Neuron (in vitro differentiated cells): ENCODE measurements at regions not wholly inside any gene's neighbourhood (a gene's known extent, or its start where the extent isn't known, plus 50 kb on each side); places are given as distances from the start of the nearest gene placed in this dataset.

Experiments used
- H2AFZ ChIP-seq: one replicate; pipeline ENCODE4 v1.6.1; 2013; ENCODE audit warnings: low read depth, mild to moderate bottlenecking, inconsistent platforms, low read length, moderate library complexity
- H3K27me3 ChIP-seq: one replicate; pipeline ENCODE4 v1.6.1; 2013; ENCODE audit warnings: low read length; ENCODE audit not compliant: insufficient read depth
- H3K36me3 ChIP-seq: one replicate; pipeline ENCODE4 v1.6.1; 2013; ENCODE audit warnings: low read length; ENCODE audit not compliant: insufficient read depth
- H3K4me1 ChIP-seq: one replicate; pipeline ENCODE4 v1.6.1; 2013; ENCODE audit warnings: low read length; ENCODE audit not compliant: insufficient read depth
- H3K4me3 ChIP-seq: 2 replicates; pipeline ENCODE4 v1.5.1; 2013; ENCODE audit warnings: mild to moderate bottlenecking, low read length, moderate library complexity
- H3K9me3 ChIP-seq: one replicate; pipeline ENCODE4 v1.6.1; 2013; ENCODE audit warnings: low read length

DNA sequence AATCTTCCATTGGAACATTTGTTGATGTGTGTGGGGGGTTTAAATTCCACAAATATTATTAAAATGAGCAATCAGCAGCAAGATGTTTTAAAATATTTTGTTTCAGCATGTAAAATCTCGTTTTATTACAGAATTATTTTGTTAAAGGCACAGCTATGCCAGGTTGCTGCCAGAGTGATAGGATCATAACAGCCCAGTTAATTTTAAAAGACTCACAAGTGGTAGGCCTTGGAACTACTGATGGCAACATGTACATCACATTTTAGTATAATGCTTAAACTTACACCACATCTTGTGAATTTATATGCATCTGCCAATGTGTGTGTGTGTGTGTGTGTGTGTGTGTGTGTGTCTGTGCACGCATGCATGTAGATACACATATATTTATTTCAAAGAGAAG, 97.8 kb upstream of the SPRY1 start:
- H3K4me3 ChIP-seq = no peak overlapping the region
- H3K27me3 ChIP-seq = no peaks in the 10 kb centered on the region
- no peaks in the 10 kb centered on the region for H3K36me3 ChIP-seq
- no peak overlapping the region for H2AFZ ChIP-seq
- peaks cover under 1% of the 10 kb centered on the region for H3K4me1 ChIP-seq
- no peaks in the 10 kb centered on the region for H3K9me3 ChIP-seq

DNA sequence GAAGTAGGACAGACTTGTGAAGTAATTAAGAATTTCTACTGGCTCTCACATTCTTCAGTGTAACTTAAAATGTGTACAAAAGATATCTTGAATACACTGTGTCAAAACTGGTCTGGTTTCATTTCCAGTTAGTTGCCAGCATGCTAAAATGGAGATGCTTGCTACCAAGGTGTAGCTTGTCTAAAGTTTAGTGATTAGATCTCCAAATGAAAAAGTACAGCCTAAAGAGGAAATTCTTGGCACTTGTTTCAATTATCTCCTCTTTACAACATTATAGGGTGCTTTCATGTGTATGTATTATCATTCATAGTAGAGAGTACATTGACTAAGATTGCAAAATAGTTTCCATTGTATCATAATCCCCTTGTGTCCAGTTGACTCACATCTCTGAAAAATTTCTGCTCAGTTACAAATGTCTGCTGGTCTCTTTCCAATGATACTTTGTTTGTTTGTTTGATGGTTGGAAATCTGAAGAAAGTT, 97.3 kb upstream of the SPRY1 start:
- H3K4me3 ChIP-seq = no peak overlapping the region

DNA sequence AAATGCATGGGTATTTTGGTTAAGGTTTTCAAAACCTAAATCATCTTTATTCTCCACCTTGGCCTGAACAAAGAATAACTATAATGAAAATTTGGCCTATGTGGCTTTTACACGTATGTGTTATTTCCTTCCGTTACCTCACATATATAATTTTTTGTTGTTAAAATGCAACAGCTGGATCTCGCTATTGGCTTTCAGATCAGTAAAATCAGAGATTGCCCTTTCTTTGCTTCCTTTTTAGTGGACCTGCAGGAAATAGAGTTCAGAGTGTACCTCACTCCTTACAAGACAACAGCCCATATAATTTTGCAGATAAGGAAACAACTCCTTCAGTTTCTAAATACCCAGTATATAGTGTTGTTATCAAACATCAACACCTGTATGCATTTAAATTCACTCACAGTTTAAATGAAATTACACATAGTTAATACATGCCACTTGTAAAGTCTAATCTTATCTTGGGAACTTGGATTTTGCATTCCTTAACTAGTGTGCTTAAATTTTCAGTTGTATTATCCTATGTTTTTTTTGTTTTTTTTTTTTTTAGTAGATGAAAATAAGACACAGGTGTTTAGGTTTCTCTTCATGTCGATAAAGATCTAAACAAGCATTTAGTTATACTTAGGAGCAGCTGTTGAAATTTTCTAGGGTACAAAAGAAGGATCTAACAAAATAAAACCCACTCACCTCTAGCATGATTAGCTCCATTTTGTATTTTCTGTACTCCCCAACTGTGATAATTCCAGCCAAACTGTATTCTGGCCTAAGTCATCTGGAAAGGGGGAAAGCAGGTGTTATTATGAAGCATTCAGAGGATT, 96.2 kb upstream of the SPRY1 start:
- H3K36me3 ChIP-seq = no peaks in the 10 kb centered on the region
- H3K4me1 ChIP-seq = peaks cover 16% of the 10 kb centered on the region
- H3K9me3 ChIP-seq = no peaks in the 10 kb centered on the region
- no peak overlapping the region for H2AFZ ChIP-seq
- no peak overlapping the region for H3K4me3 ChIP-seq
- no peaks in the 10 kb centered on the region for H3K27me3 ChIP-seq

More for the DNA sequence above, 97.3 kb upstream of the SPRY1 start:
- Histone ChIP-seq H3K27me3 (no peaks in the 10 kb centered on the region), H2AFZ (no peak overlapping the region), H3K36me3 (no peaks in the 10 kb centered on the region), H3K9me3 (no peaks in the 10 kb centered on the region), H3K4me1 (peaks cover 5% of the 10 kb centered on the region)

DNA sequence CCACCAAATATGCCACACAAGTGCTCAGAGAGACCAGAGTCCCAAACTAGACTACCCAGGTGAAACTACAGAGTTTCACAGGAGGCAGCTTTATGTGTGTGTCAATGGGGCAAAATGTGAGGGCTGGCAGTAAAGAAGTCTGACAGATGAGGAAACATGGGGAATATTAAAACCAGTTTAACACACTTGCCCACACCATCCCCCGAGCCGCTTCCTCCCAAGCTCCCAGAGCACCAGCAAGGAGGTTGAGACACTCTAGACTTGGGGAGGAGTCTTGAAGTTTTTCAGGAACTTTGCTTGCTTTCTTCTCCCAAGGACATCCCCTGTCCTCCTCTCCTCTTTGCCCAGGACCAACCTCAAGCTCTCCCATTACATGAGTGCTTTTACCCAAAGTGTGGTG, 94.7 kb upstream of the SPRY1 start:
- no peaks in the 10 kb centered on the region for H3K36me3 ChIP-seq
- H3K4me1 ChIP-seq = peaks cover 25% of the 10 kb centered on the region
- H3K9me3 ChIP-seq = no peaks in the 10 kb centered on the region
- H3K4me3 ChIP-seq = no peak overlapping the region
- no peaks in the 10 kb centered on the region for H3K27me3 ChIP-seq
- H2AFZ ChIP-seq = no peak overlapping the region

DNA sequence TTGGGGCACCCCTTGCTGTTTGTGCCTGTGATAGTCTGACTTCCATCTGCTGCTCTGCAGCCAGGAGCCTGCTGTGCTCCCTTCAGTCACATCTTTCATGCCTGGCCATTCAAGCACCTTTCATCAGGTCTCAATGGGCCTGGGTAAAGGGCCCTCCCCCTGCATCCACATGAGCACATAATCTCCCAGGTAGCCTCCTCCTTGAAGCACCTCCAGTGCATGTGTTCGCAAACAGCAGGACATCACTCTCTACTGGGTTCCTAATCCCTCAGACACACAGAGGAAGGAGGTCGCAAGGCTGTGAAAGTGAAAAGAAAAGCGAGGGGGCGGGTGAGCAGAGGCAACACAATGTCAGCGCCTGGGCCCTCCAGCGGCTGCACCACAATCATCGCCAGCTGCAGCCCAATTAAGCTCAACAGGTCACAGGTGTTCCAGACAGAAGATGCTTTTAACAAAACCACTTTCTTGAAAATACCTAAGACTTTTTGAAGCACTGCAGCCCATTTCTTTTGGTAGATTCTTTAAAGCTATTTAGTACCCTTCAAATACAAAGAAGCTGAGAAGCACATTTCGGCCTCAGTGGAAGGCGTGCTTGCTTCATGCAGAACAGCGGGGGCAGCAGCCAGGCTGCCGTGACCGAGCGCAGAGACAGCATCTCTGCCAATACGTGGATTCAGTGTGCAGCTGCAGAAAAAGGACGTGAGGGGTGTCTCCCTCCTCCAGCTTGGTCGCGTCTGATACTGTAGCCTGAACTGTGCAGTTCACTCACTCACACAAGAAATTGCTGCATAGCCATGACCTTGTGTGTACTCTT, 92.2 kb upstream of the SPRY1 start:
- peaks cover 5% of the 10 kb centered on the region for H3K9me3 ChIP-seq
- H3K36me3 ChIP-seq = no peaks in the 10 kb centered on the region
- H3K4me1 ChIP-seq = peaks cover 25% of the 10 kb centered on the region
- no peaks in the 10 kb centered on the region for H3K27me3 ChIP-seq
- H3K4me3 ChIP-seq = peak overlapping the region; percentile 33
- H2AFZ ChIP-seq = peak overlapping the region; percentile 38

DNA sequence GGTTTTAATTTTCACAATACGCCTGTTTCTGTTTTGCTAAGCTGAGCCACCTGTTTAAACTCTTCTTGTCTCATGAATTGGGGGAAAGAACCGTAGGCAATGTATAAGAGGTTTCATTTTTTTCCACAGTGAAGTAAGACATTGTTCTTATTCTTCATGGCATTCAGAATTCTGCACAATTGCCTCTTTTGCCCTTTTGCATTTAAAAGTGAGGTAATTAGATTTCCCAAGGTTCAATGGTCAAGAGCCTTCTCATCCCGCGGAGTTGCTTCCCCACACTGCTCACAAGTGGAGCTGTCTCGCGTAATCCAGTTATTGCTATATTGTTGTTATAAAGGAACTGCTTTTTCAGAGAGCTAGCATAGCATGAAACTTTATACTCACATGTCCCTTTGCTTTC, 90.9 kb upstream of the SPRY1 start:
- Histone ChIP-seq H3K4me1 (peaks cover 25% of the 10 kb centered on the region), H3K9me3 (peaks cover 5% of the 10 kb centered on the region), H3K27me3 (no peaks in the 10 kb centered on the region), H3K36me3 (no peaks in the 10 kb centered on the region), H3K4me3 (no peak overlapping the region), H2AFZ (no peak overlapping the region)

DNA sequence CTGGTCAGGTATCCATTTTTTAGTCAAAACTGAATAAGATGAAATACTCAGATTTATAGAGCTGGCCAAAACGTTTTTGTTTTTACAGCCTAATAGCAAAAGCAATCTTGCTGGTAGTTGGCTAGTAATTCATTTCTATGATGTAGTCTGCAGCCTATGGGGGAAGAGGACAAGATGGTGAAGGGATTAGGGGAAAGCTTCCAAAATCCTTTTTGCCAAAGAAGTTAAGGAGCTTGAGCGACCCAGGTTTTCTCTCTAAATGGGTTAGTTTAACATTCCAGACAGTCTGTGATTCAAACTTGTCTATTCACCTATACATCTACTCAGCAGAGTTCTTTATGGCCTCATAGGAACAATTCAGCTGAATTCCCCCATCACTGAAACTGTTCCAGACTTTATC, 89.8 kb upstream of the SPRY1 start:
- Histone ChIP-seq H3K36me3 (no peaks in the 10 kb centered on the region), H3K27me3 (no peaks in the 10 kb centered on the region), H3K4me1 (peaks cover 25% of the 10 kb centered on the region), H2AFZ (no peak overlapping the region), H3K9me3 (peaks cover 5% of the 10 kb centered on the region), H3K4me3 (no peak overlapping the region)

DNA sequence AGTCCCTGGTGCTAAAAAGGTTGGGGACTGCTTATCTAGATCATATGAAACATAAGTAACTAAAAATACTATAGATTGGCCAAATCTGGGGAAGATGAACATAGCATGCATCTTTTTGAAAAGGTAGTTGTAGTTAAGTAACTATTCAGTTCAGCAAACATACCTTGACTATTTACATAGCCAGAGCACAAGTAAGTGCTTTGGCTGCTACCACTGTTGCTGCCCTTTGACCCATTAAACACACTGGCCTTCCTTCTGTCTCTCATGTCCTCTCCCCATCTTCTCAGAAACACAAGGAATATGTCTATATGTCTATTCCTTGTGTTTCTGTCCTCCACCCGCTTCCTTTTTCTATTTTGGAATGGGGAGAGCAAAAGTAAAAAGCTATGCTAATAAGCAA, 87.9 kb upstream of the SPRY1 start:
- no peak overlapping the region for H3K4me3 ChIP-seq
- H3K9me3 ChIP-seq = peaks cover 5% of the 10 kb centered on the region
- H3K36me3 ChIP-seq = no peaks in the 10 kb centered on the region
- H3K27me3 ChIP-seq = no peaks in the 10 kb centered on the region
- peaks cover 33% of the 10 kb centered on the region for H3K4me1 ChIP-seq
- H2AFZ ChIP-seq = no peak overlapping the region

DNA sequence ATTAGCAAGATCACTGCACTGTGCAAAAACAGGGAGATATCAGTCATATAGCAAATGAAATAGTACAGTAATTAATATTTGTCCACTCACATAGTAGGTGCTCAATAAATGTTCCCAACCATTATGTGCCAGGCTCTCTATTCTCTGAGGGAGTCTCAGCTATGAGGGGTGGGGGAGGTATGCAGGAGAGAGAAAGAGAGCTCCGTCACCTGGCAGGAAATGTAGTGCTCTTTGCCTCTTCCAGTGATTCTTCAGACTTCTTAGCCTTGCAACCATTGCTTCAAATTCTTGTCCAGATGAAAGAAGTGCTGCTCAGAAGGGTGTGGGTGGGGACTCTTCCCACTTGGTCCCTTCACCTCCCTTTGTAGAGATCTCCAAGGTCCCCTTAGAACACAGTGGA, 84.5 kb upstream of the SPRY1 start:
- peaks cover 4% of the 10 kb centered on the region for H3K36me3 ChIP-seq
- H3K4me3 ChIP-seq = no peak overlapping the region
- peaks cover 5% of the 10 kb centered on the region for H3K9me3 ChIP-seq
- peaks cover 8% of the 10 kb centered on the region for H3K4me1 ChIP-seq
- no peaks in the 10 kb centered on the region for H3K27me3 ChIP-seq
- no peak overlapping the region for H2AFZ ChIP-seq

DNA sequence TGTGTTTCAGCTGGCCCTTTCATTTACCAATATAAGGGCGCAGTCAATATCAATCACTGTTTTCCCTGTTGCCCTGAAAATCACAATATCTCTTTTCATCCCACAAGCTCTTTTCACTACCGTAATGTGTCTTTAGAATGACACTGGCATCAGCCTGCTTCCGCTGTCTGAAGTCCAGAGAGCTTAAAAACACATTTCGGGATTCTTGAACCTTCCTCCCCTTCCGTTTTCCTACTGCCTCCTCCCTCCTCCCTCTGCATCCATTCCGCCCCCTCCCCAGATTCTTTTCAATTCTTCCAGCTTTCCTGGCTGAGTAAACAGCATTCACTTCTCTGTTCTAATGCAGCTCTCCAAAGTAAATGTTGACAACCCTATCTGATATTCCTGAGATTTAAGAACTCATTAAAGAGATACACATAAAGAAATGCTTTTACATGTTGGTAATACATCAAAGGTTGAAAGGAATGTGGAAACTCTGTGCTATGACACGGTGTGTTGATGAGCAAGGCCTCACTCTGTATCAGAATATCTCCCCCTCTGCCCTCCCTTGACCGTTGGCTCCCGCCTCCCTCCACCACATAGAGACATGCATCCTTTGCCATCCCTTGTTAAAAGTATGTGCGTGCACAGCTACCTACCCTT, 83.5 kb upstream of the SPRY1 start:
- peaks cover 8% of the 10 kb centered on the region for H3K4me1 ChIP-seq
- H3K27me3 ChIP-seq = no peaks in the 10 kb centered on the region
- H3K4me3 ChIP-seq = no peak overlapping the region
- no peak overlapping the region for H2AFZ ChIP-seq
- H3K9me3 ChIP-seq = peaks cover 5% of the 10 kb centered on the region
- H3K36me3 ChIP-seq = peaks cover 4% of the 10 kb centered on the region

DNA sequence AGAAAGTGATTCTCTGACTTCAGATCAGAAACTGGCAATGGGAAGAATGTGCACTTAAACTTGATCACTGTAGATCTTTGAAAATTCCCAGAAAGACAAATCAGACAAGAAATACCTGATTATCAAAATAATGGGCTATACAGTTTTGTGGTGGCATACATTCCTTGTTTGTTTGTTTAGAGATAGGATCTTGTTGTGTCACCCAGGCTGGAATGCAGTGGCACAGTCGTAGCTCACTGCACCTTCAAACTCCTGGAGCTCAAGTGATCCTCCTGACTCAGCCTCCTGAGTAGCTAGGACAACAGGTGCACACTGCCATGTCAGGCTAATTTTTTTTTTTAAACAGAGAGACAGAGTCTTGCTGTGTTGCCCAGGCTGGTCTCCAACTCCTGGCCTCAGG, 81.0 kb upstream of the SPRY1 start:
- H2AFZ ChIP-seq = no peak overlapping the region
- H3K4me1 ChIP-seq = peaks cover 8% of the 10 kb centered on the region
- no peaks in the 10 kb centered on the region for H3K9me3 ChIP-seq
- peaks cover 4% of the 10 kb centered on the region for H3K36me3 ChIP-seq
- H3K4me3 ChIP-seq = no peak overlapping the region
- no peaks in the 10 kb centered on the region for H3K27me3 ChIP-seq

DNA sequence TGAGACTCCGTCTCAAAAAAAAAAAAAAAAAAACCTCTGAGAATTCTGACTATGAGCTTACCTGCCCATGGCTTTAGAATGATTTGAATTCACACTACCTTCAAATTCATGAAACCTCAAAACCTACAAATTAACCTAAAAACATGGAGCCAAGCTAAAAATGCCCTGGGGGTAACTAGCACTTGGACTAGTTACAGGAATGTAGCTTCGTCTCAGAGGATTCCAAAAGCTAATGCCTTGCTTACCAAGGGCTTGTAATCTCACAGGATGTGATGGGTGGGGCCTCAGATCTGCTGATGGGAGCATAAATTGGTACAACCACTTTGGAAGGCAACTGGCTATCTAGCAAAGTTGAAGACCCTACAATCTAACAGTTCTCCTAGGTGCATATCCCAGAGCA, 79.4 kb upstream of the SPRY1 start:
- Histone ChIP-seq H2AFZ (no peak overlapping the region), H3K4me3 (no peak overlapping the region), H3K27me3 (no peaks in the 10 kb centered on the region), H3K9me3 (peaks cover under 1% of the 10 kb centered on the region), H3K36me3 (peaks cover 4% of the 10 kb centered on the region), H3K4me1 (peaks cover 7% of the 10 kb centered on the region)

DNA sequence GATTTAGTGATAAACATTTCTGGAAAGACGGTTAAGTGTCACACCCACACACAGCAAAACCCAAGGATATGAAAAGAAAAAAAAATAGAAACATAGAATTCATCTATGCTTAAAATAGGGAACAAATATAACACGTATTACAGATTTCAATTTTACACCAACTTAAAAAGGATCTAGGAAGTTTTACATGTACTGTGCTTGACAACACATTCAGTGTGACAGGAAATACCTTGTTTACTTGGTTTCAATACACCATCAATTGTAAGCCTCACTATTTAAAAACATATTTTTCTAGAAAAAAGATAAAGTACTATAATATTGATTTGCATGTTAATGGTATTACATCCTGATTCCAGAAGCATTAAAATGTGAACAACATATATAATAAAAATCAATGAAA, 77.0 kb upstream of the SPRY1 start:
- Histone ChIP-seq H3K4me1 (no peaks in the 10 kb centered on the region), H3K4me3 (no peak overlapping the region), H2AFZ (no peak overlapping the region), H3K9me3 (peaks cover 3% of the 10 kb centered on the region), H3K36me3 (peaks cover 4% of the 10 kb centered on the region), H3K27me3 (no peaks in the 10 kb centered on the region)
